Osteocyte (in vitro differentiated cells): ENCODE measurements at regions not wholly inside any gene's neighbourhood (a gene's known extent, or its start where the extent isn't known, plus 50 kb on each side); places are given as distances from the start of the nearest gene placed in this dataset.

Experiments used
- DNase-seq: peaks from one replicate; pipeline ENCODE4 v3.0.0; 2021; ENCODE audit warnings: mixed read lengths; ENCODE audit not compliant: unreplicated experiment; ENCODE audit errors: extremely low spot score
- H3K27ac Mint-ChIP-seq: one replicate; pipeline ENCODE4 v1.8.0; 2021; ENCODE audit warnings: mild to moderate bottlenecking, mixed read lengths; ENCODE audit not compliant: unreplicated experiment
- H3K27me3 Mint-ChIP-seq: one replicate; pipeline ENCODE4 v1.8.0; 2021; ENCODE audit warnings: mixed read lengths; ENCODE audit not compliant: unreplicated experiment
- H3K36me3 Mint-ChIP-seq: one replicate; pipeline ENCODE4 v1.8.0; 2021; ENCODE audit warnings: mixed read lengths; ENCODE audit not compliant: unreplicated experiment
- H3K4me1 Mint-ChIP-seq: one replicate; pipeline ENCODE4 v1.8.0; 2021; ENCODE audit warnings: mixed read lengths; ENCODE audit not compliant: unreplicated experiment
- H3K4me3 Mint-ChIP-seq: one replicate; pipeline ENCODE4 v1.8.0; 2021; ENCODE audit warnings: mild to moderate bottlenecking, moderate library complexity, mixed read lengths; ENCODE audit not compliant: unreplicated experiment
- H3K9me3 Mint-ChIP-seq: one replicate; pipeline ENCODE4 v1.8.0; 2021; ENCODE audit warnings: mixed read lengths; ENCODE audit not compliant: unreplicated experiment
- TF ChIP-seq, protein P1 (sequence below): fragments of 200-600 bp; sonication (generic); IDR thresholded peaks from 2 replicates; pipeline ENCODE4 v1.5.0; 2021; ENCODE audit warnings: antibody characterized with exemption, mild to moderate bottlenecking, moderate library complexity

DNA sequence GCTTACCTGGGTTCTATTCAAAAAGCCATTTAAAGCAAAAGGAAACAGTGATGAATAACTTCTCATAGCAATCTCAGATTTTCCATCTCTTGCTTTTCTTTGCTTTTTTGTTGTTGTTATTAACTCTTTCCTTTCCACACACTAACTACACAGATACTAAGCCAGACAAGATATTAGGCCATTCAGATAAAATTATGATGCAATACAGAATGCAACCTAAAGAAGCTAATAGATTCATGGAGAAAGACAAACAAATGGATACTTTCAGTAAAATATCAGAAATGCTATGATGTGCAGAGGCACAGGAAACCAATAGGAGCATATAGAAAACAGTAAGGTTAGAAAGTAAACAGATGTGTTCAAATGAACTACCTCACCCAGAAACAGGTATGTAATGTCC lies 597.0 kb upstream of the ITGA1 start:
- H3K4me3 Mint-ChIP-seq: no peak overlapping the region
- TF ChIP-seq, protein P1, sequence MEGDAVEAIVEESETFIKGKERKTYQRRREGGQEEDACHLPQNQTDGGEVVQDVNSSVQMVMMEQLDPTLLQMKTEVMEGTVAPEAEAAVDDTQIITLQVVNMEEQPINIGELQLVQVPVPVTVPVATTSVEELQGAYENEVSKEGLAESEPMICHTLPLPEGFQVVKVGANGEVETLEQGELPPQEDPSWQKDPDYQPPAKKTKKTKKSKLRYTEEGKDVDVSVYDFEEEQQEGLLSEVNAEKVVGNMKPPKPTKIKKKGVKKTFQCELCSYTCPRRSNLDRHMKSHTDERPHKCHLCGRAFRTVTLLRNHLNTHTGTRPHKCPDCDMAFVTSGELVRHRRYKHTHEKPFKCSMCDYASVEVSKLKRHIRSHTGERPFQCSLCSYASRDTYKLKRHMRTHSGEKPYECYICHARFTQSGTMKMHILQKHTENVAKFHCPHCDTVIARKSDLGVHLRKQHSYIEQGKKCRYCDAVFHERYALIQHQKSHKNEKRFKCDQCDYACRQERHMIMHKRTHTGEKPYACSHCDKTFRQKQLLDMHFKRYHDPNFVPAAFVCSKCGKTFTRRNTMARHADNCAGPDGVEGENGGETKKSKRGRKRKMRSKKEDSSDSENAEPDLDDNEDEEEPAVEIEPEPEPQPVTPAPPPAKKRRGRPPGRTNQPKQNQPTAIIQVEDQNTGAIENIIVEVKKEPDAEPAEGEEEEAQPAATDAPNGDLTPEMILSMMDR: no peak
- H3K4me1 Mint-ChIP-seq: no peaks in the 10 kb centered on the region
- no peak overlapping the region for H3K27ac Mint-ChIP-seq
- no peaks in the 10 kb centered on the region for H3K27me3 Mint-ChIP-seq
- no peaks in the 10 kb centered on the region for H3K36me3 Mint-ChIP-seq
- no peaks in the 10 kb centered on the region for H3K9me3 Mint-ChIP-seq
- DNase-seq: no peak

DNA sequence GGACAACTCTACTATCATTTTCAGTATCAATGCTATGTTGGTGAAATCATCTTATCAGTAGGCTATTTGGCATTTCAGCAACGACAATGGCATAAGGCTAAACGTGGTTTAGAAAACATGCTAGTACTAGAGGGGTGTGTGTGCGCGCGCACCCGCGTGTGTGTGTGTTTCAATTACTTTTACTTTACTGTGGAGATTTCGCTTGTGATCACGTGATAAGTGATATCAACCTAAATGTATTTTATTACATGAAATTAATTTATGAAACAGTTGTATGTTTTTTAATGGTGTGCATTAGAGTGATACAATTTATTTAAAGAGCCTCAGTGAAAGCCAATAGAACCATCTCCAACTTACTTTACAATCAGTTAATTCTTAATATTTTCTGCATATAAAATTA lies 587.9 kb upstream of the ITGA1 start:
- no peaks in the 10 kb centered on the region for H3K9me3 Mint-ChIP-seq
- no peaks in the 10 kb centered on the region for H3K36me3 Mint-ChIP-seq
- no peak overlapping the region for H3K27ac Mint-ChIP-seq
- DNase-seq: no peak
- TF ChIP-seq, protein P1: no peak
- no peaks in the 10 kb centered on the region for H3K4me1 Mint-ChIP-seq
- H3K27me3 Mint-ChIP-seq: no peaks in the 10 kb centered on the region
- H3K4me3 Mint-ChIP-seq: no peak overlapping the region

DNA sequence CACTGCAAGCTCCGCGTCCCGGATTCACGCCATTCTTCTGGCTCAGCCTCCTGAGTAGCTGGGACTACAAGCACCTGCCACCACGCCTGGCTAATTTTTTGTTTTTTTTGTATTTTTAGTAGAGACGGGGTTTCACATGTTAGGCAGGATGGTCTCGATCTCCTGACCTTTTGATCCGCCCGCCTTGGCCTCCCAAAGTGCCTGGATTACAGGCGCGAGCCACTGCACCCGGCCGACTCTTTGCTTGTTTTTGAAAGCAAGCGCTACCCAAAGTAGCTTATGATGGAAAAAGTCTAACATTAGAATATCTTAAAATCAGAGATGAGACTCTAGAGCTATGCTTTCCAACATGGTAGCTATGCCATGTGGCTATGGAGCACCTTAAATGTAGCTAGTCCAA lies 585.5 kb upstream of the ITGA1 start:
- Mint-ChIP-seq H3K9me3 (no peaks in the 10 kb centered on the region), H3K36me3 (no peaks in the 10 kb centered on the region), H3K4me1 (no peaks in the 10 kb centered on the region), H3K27ac (no peak overlapping the region), H3K27me3 (no peaks in the 10 kb centered on the region), H3K4me3 (no peak overlapping the region)
- no peak for DNase-seq
- TF ChIP-seq, protein P1: no peak

DNA sequence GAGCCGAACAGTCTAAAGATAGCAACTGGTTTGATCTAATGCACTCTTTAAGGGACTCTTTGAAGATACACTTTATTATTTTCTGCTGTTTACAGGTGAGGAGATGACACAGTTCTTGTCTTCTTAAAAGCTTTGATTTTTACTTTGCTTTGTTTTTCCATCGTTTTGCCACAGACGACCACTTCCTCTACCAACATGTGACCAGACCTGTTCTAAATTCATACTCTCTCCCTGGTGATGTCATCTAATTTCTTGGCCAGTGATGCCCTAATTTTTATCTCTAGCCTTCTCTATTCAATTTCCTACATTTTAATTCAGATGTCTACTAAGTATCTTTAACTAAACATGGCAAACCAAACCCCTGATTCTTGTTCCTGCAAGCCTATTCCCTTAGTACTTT lies 583.4 kb upstream of the ITGA1 start:
- H3K4me3 Mint-ChIP-seq: no peak overlapping the region
- H3K4me1 Mint-ChIP-seq: no peaks in the 10 kb centered on the region
- TF ChIP-seq, protein P1: no peak
- no peaks in the 10 kb centered on the region for H3K27me3 Mint-ChIP-seq
- H3K27ac Mint-ChIP-seq: no peak overlapping the region
- no peak for DNase-seq
- H3K36me3 Mint-ChIP-seq: no peaks in the 10 kb centered on the region
- no peaks in the 10 kb centered on the region for H3K9me3 Mint-ChIP-seq
